Left forelimb (tissue), 1 donor: ENCODE measurements at regions not wholly inside any gene's neighbourhood (a gene's known extent, or its start where the extent isn't known, plus 50 kb on each side); places are given as distances from the start of the nearest gene placed in this dataset.
"Not testable (repeated sequence)": the region's sequence is repeated elsewhere in the genome, so short reads cannot be mapped to it uniquely, and the experiment has no call there.

Experiments used
- DNase-seq: peaks from one replicate; pipeline ENCODE4 v3.0.0-alpha.2; 2018; ENCODE audit warnings: low spot score

- DNase-seq: no peak
Measured at GRCh38 chr13:64684685-64685431, 2545.3 kb downstream of the PCDH9 start.

- DNase-seq: no peak
Measured at GRCh38 chr13:64684108-64684507, 2546.0 kb downstream of the PCDH9 start.

DNA sequence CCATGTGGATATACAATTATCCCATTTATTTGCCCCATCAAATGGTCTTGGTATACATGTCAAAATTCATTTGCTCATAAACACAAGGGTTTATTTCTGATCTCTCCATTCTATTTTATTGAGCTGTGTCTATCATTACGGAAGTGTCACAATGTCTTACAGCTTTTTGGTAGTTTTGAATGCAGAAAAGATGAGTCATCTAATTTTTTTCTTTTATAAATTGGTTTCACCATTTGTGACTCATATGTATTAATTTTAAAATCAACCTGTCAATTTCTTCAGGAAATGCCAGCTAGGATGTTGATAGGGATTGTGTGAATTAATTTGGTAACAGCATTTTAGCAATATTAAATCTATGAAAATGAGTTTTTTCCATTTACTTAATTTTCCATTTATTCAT is 2549.4 kb downstream of the PCDH9 start:
- DNase-seq: no peak

GRCh38 chr13:64675255-64675892 is 2554.8 kb downstream of the PCDH9 start:
- DNase-seq: no peak

DNA sequence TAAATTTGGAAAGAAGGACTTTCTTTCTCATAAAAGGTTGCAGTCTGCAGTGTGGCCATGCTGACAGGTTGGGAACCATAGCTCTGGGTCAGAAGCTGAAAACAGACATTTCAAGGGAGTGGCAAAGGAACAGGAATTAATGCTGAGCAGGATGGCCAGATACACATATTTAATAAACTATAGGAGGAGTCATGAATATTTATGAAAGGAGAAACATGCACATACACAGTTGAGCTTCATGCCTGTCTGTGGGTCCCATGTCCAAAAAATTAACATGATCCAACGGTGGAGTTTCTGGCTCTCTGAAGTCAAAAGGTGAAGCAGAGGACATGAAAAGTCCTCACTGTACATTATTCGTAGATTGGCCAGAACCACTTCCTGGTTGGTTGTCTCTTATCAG is 2556.0 kb downstream of the PCDH9 start:
- no peak for DNase-seq

DNA sequence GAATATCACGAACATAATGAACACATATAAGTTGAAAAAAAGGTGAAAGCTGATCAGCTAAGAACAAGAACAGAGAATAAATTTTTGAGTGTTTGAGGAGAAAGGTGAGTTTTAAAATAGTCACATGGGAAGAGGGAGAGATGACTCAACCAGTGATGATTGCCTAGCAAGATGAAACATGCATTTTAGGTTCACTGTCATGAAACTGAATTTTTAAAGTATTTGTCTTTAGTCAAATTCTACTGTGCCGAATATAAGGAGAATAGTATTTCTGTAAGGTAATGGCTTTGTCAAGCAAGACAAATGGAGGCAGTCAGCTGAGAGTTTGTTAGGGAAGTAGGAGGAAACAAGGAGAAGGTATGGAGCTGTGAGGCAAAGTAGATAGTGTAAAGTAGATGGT is 2557.4 kb downstream of the PCDH9 start:
- DNase-seq: no peak

GRCh38 chr13:64662887-64663593 is 2567.1 kb downstream of the PCDH9 start:
- DNase-seq: no peak

GRCh38 chr13:64648293-64648692 is 2581.8 kb downstream of the PCDH9 start:
- DNase-seq: no peak

GRCh38 chr13:64643066-64643465 is 2587.1 kb downstream of the PCDH9 start:
- no peak for DNase-seq

DNA sequence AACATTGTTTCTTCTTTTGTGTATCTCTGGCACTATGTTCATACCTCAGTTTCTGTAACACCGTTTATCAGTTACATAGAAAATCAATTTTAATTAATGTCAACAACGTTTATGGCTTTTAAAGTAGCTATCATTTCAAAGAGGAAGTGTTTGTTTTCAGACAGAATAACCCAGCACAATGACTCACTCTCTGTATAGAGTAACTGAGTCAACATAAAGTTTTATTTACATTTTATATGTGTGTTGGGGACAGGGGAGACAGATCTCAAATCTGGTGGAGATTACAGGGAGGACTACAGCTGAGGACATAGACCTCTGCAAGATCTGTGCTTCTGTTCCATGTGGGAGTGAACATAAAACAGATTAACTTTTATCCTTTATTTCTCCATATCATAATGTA is 2590.1 kb downstream of the PCDH9 start:
- DNase-seq: no peak

GRCh38 chr13:64639206-64639605 is 2590.9 kb downstream of the PCDH9 start:
- no peak for DNase-seq

DNA sequence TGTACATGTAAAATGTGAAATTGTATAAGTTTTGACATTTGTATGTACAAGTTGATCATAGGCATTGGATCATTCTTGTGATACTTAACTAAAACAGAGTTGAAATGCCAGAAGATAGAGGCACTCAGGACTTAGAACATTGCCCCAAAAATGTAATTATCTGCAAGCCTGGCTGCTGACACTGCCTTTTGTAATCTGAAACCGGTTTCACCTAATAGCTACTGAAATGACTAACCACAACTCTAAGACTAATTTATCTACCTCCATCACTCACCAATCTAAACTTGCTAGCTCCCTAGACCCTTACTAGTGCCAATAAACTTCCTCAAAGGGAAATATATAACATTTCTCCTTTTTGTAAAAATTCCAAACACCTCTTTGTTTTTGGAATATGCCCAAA is 2596.2 kb downstream of the PCDH9 start:
- no peak for DNase-seq

DNA sequence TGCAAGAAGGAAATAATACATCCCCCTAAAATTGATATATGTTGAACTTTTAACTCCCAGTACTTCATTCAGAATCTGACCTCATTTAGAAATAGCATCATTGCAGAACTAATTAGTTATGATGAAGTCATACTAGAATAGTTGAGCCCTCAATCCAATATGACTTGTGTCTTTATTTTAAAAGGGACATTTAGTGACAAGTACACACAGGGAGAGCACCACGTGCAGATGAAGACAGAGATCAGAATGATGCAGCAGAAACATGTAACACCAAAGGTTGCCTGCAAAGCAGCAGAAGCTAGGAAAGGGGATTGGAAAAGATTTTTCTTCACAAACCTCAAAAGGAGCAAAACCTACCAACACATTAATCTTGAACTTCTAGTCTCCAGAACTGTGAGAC is 2602.5 kb downstream of the PCDH9 start:
- no peak for DNase-seq

DNA sequence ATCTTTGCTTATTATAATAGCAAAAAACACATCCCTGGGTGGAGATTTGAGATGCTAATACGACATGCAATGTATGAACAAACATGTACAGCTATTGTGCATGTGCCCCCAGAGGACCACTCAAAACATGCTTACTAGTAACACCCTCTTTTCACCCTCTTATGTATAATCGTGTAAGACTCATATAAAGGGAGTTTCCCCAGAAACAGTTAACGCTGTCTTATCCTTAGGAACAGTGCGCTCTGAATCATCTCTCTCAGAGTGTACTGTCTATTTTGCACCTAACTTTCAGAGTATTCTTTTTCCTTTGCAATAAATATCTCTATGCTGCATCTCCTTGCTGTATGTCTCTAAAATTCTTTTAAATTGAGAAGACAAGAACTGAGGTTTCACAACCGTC is 2604.0 kb downstream of the PCDH9 start:
- no peak for DNase-seq

DNA sequence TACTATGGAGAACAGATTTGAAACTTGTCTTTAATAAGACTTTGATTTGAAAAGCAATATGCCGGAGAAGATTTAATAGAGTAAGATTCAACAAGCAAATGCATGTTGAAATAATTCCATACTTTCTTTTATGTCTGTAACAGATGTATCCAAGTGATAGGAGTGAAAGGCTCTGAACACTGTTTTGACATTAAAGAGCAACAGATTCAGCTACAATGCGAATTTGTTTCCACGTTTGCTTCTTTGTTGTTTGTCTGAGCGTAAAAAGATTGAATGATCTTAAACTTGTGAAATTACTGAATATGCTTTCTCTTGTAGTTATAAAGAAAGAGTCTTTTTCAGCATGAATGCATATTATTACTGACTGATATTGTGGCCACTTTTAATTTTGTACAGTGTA is 2612.9 kb downstream of the PCDH9 start:
- no peak for DNase-seq

DNA sequence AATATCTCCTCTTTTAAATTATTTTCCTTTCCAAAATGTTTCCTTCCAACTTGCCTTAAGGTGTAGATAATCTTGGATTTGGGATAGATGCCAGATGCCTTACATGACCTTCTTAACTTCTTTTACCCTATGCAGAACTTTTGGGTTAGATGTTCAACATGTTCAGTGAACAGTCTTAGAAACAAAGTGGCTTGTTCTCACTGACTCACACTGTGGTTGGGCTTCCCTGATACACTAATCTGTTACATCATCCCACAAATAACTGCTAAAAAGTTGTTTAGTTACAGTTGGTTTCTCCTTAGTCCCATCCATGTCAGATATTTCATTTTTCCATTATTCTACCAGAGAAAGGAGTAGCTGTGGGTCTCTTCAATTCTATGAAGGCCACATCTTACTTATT is 2638.2 kb downstream of the PCDH9 start:
- no peak for DNase-seq

DNA sequence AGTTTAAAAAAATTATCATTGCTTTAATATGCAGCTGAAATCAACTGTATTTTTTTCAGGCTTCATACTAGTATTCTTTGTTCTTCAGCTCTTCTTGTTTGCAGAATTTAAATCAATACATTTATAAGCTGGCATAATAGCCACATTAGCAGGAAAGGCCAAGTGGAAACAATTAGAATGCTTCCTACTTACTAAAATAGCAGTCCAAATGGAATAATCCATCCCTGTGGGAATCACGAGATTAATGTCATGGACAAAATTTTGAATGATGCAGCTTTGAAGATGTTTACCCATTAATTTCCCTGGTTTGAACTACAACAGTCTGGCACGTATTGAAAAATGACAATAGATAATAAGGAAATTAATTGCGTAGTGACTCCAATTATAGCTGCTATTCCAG is 2650.8 kb downstream of the PCDH9 start:
- DNase-seq: no peak

GRCh38 chr13:64568748-64569147 is 2661.4 kb downstream of the PCDH9 start:
- DNase-seq: no peak

DNA sequence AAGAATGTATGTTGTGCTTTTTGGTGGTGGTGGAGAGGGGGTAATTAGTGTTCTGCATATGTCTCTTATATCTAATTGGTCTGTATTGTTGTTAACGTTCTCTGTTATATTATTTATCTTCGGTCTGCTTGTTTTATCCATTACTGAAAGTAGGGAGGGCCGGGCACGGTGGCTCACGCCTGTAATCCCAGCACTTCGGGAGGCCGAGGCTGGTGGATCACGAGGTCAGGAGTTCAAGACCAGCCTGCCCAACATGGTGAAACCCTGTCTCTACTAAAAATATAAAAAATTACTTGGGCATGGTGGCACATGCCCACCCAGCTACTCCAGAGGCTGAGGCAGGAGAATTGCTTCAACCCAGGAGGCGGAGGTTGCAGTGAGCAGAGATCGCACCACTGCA is 2672.1 kb downstream of the PCDH9 start:
- DNase-seq: not testable (repeated sequence)

GRCh38 chr13:64556376-64556775 is 2673.8 kb downstream of the PCDH9 start:
- no peak for DNase-seq

DNA sequence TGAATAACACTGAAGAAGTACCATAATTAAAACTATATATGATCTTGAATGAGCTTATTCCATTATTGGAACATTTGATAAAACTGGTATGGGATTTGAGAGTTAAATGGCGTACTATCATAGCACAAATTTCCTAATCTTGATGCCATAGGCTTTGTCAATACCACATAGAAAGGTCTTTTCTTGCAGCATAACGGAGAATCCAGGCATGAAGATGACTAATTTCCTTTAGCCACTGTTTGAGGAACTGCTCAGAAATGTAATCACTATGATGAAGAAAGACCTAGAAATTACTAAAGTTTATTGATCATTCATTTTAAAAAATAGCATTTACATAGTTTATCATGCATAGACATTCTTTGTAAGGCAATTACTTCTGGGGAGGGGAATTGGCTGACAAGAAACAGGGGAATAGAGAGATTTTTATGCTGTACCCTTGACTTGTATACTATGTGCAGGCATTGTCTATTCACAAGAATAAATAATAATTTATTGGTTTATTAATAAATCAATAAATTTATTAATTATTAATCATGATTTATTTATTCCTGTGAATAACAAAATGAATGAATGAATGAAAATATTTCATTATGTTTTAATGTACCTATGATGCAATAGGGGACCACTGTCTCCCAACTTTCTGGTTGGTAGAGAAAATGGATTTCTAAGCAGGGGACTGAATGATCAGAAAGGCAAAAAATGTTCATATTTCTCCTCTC is 2676.6 kb downstream of the PCDH9 start:
- DNase-seq: no peak

GRCh38 chr13:64551755-64552154 is 2678.4 kb downstream of the PCDH9 start:
- no peak for DNase-seq

DNA sequence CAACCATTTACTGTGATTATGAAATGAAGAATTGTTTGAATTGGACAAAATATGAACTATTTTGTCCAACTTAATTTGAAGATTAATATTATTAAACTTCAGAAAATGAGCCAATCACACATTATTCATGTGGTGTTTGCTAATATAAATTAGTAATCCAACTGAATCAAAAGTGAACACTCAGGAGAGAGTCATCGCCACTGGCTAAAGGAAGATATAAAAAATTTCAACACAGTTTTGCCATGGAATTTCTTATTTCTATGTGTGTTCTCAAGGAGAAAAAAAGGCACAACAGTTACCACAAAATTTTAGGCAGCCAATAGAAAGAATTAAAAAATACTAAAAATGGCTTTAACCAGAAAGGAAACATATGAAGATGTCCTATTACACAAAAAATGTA is 2683.8 kb downstream of the PCDH9 start:
- no peak for DNase-seq
